ENCODE measurements at regions not wholly inside any gene's neighbourhood (a gene's known extent, or its start where the extent isn't known, plus 50 kb on each side); places are given as distances from the start of the nearest gene placed in this dataset.

DNA sequence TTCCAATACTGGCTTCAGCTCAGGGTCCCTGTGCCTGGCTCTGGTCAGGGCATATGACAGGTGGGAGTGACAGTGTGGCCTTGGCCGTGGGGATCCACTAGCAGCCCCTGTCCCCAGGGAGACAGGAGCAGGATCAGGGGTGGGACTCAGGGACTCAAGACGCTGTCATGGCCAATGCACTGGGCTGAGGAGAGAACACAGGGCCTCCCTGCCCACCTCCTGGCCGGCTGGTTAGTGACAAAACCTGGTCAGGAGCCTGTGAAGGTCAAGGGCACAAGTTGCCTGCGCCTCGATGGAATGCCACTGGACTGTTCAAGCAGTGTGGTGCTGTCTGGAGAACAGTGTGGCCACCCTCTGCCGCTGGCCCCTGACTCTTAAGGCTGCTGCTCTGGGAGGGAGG is 86.8 kb downstream of the OLFM1 start:
- TF ChIP-seq GATA2 (IDR thresholded peaks at IDR 0.05; ENCODE audit: low read depth, low read length) (no peak), GATA3 (IDR thresholded peaks at IDR 0.05; ENCODE audit: low read depth, low read length) (no peak)
